K562 (cell line): ENCODE measurements at regions not wholly inside any gene's neighbourhood (a gene's known extent, or its start where the extent isn't known, plus 50 kb on each side); places are given as distances from the start of the nearest gene placed in this dataset.

Experiments
- ATAC-seq: fragments of 200-7000 bp; cut with Tn5 transposase; 3 replicates; pipeline ENCODE4 v1.9.1; 2020; ENCODE audit warnings: moderate library complexity
- BruUV-seq: library from RNA; stranded (reverse); fragments of 400-500 nt; replicated peaks from 2 replicates; lab custom pipeline; 2021; lab: Mats Ljungman, UMichigan
- CTCF ChIA-PET: fragments of 300-600 bp; formaldehyde crosslinking; extraction: SDS; loops from one replicate; lab custom pipeline; 2021; ENCODE audit warnings: low intra/inter-chr PET ratio; lab: Yijun Ruan, JAX
- POLR2A ChIA-PET: fragments of 300-600, 350-650 bp; sonication (Branson Sonifier 250); formaldehyde crosslinking; extraction: SDS; loops from one replicate; lab custom pipeline; 2021; ENCODE audit warnings: antibody characterized with exemption, inconsistent platforms; lab: Yijun Ruan, JAX
- DNase-seq, 4 experiments: peaks; one replicate each; pipeline versions ENCODE4 v3.0.0 to v3.0.0-alpha.2; 2011 to 2018; ENCODE audit warnings: low spot score in 3 of 4, mixed read lengths in 3 of 4; ENCODE audit errors: extremely low read depth in 1 of 4
- FAIRE-seq: peaks from 2 replicates; lab custom pipeline; 2011; peaks lifted over from hg19 to GRCh38; lab: Jason Lieb, UNC
- H2AFZ ChIP-seq: 2 replicates; pipeline ENCODE4 v1.6.0; 2011; ENCODE audit warnings: low read depth, low read length, control low read depth, inconsistent platforms
- H3K27ac ChIP-seq: fragments of 200-600 bp; 3 replicates; pipeline ENCODE4 v1.8.0; 2011; ENCODE audit warnings: low read depth, mild to moderate bottlenecking, control low read depth, inconsistent platforms, low read length, moderate library complexity, mixed read lengths; ENCODE audit errors: extremely low read depth
- H3K27me3 ChIP-seq, 2 experiments: fragments of 300-600 bp in 1 of 2; 2 replicates in 1 of 2; 3 replicates in 1 of 2; pipeline versions ENCODE4 v1.6.0 to v1.8.0; 2011; ENCODE audit warnings: inconsistent platforms in 2 of 2, low read length in 2 of 2, mild to moderate bottlenecking in 1 of 2, mixed read lengths in 1 of 2, moderate library complexity in 1 of 2; ENCODE audit not compliant: control insufficient read depth in 2 of 2, insufficient read depth in 2 of 2
- H3K36me3 ChIP-seq: fragments of 300-600 bp; 3 replicates; pipeline ENCODE4 v1.8.0; 2011; ENCODE audit warnings: mild to moderate bottlenecking, low read length, inconsistent platforms; ENCODE audit not compliant: control insufficient read depth, insufficient read depth
- H3K4me1 ChIP-seq, 2 experiments: fragments of 200-600 bp in 1 of 2; replicated peaks in 1 of 2; 2 replicates in 1 of 2; 3 replicates in 1 of 2; pipeline versions ENCODE4 v1.5.1 to v1.8.0; 2011; ENCODE audit warnings: inconsistent platforms in 2 of 2, low read length in 2 of 2, mild to moderate bottlenecking in 1 of 2, mixed read lengths in 1 of 2, moderate library complexity in 1 of 2; ENCODE audit not compliant: control insufficient read depth in 2 of 2, insufficient read depth in 2 of 2
- H3K4me2 ChIP-seq: 2 replicates; pipeline ENCODE4 v1.6.1; 2011; ENCODE audit warnings: low read length, control low read depth, inconsistent platforms, mixed read lengths; ENCODE audit not compliant: insufficient read depth
- H3K4me3 ChIP-seq: fragments of 200-600 bp; sonication (generic), shearing (Covaris generic); 2 replicates; pipeline ENCODE4 v1.5.1; 2016; ENCODE audit warnings: control low read depth, inconsistent platforms
- H3K79me2 ChIP-seq: fragments of 200-600 bp; 3 replicates; pipeline ENCODE4 v1.8.0; 2011; ENCODE audit warnings: low read length, inconsistent platforms; ENCODE audit not compliant: control insufficient read depth, insufficient read depth
- H3K9ac ChIP-seq, 2 experiments: 2 replicates each; pipeline versions ENCODE4 v1.6.0 to v1.6.1; 2011; ENCODE audit warnings: low read depth in 2 of 2, low read length in 2 of 2, control low read depth in 1 of 2, inconsistent platforms in 1 of 2, mild to moderate bottlenecking in 1 of 2, mixed read lengths in 1 of 2; ENCODE audit not compliant: insufficient read depth in 1 of 2
- H3K9me1 ChIP-seq: one replicate; pipeline ENCODE4 v1.6.0; 2011; ENCODE audit warnings: inconsistent platforms, mild to moderate bottlenecking, low read length, moderate library complexity; ENCODE audit not compliant: control insufficient read depth, insufficient read depth
- H3K9me3 ChIP-seq: replicated peaks from 2 replicates; pipeline ENCODE4 v1.5.1; 2011; ENCODE audit warnings: low read depth, low read length, inconsistent platforms; ENCODE audit not compliant: control insufficient read depth, insufficient read depth
- H4K20me1 ChIP-seq: replicated peaks from 2 replicates; pipeline ENCODE4 v1.6.1; 2011; ENCODE audit warnings: low read length, inconsistent platforms, mixed read lengths; ENCODE audit not compliant: control insufficient read depth, insufficient read depth
- C11orf30 ChIP-seq: fragments of 450-650 bp; IDR thresholded peaks from 2 replicates; pipeline ENCODE4 v1.6.1; 2016; ENCODE audit warnings: low read depth, mild to moderate bottlenecking
- CTBP1 ChIP-seq: fragments of 450-650 bp; IDR thresholded peaks from 2 replicates; pipeline ENCODE4 v1.6.1; 2016; ENCODE audit warnings: borderline replicate concordance
- ESRRA ChIP-seq: fragments of 450-650 bp; IDR thresholded peaks from 2 replicates; pipeline ENCODE4 v1.6.1; 2014; ENCODE audit warnings: low read depth, mild to moderate bottlenecking, moderate library complexity, borderline replicate concordance
- HCFC1 ChIP-seq: IDR thresholded peaks from 2 replicates; pipeline ENCODE4 v1.6.1; 2012; ENCODE audit warnings: low read depth, low read length, improper control_type of control experiment
- HMG20A ChIP-seq: fragments of 450-650 bp; formaldehyde crosslinking; conservative IDR thresholded peaks from 2 replicates; pipeline ENCODE4 v1.4.0; 2020; ENCODE audit warnings: mild to moderate bottlenecking, mixed read lengths
- KLF6 ChIP-seq: fragments of 250-450 bp; sonication (Bioruptor Pico); IDR thresholded peaks from 2 replicates; pipeline ENCODE4 v1.4.0; 2020; ENCODE audit warnings: mild to moderate bottlenecking, moderate library complexity, borderline replicate concordance
- LEF1 ChIP-seq: fragments of 450-650 bp; IDR thresholded peaks from 2 replicates; pipeline ENCODE4 v1.6.1; 2016; ENCODE audit warnings: mild to moderate bottlenecking
- NFYB ChIP-seq: IDR thresholded peaks from 2 replicates; pipeline ENCODE4 v1.6.1; 2011; ENCODE audit warnings: mild to moderate bottlenecking, moderate library complexity; ENCODE audit not compliant: insufficient read length; ENCODE audit errors: extremely low read depth
- POLR2A ChIP-seq: fragments of 450-650 bp; conservative IDR thresholded peaks from 2 replicates; pipeline ENCODE4 v1.6.1; 2016
- PRMT5 ChIP-seq: sonication (generic); formaldehyde crosslinking; IDR thresholded peaks from 2 replicates; pipeline ENCODE4 v1.5.0; 2020; ENCODE audit warnings: missing genetic modification reagents
- SNRNP70 ChIP-seq: fragments of 200-400 bp; formaldehyde crosslinking; optimal IDR thresholded peaks from 2 replicates; pipeline ENCODE3; 2017; ENCODE audit warnings: low read depth, low read length
- SPI1 ChIP-seq: IDR thresholded peaks from 2 replicates; pipeline ENCODE4 v1.6.1; 2011; ENCODE audit warnings: low read depth, low read length, control low read depth, borderline replicate concordance
- SUPT5H ChIP-seq: fragments of 450-650 bp; IDR thresholded peaks from 2 replicates; pipeline ENCODE4 v1.6.1; 2016
- WGBS: fragments of 100-300 bp; shearing (Covaris generic); methylation state at CpG from one replicate; pipeline ENCODE4 v1.1.6; 2016; ENCODE audit warnings: low coverage, mixed read lengths; ENCODE audit not compliant: insufficient coverage; ENCODE audit errors: missing lambda C conversion rate; 5-methylcytosine and 5-hydroxymethylcytosine counted together
- in situ Hi-C: fragments of 300-500 bp; cut with MboI; formaldehyde crosslinking; loops from 4 replicates; pipeline ENCODE4 v1.15.0; 2018; ENCODE audit warnings: inconsistent platforms, mixed read lengths
- intact Hi-C: fragments of 100-400 bp; cut with micrococcal nuclease; formaldehyde crosslinking; loops from 2 replicates; pipeline ENCODE4 v1.14.2; 2022
- TF ChIP-seq, protein P1 (sequence below): fragments of 450-650 bp; IDR thresholded peaks from 2 replicates; pipeline ENCODE4 v1.6.1; 2017; ENCODE audit warnings: antibody characterized with exemption, mild to moderate bottlenecking
- TF ChIP-seq, protein P2 (sequence below): sonication (generic); formaldehyde crosslinking; IDR thresholded peaks from 2 replicates; pipeline ENCODE4 v1.8.1; 2023; ENCODE audit warnings: mild to moderate bottlenecking, missing genetic modification reagents
- TF ChIP-seq, protein P3 (sequence below): fragments of 250-450 bp; sonication (Bioruptor Pico); IDR thresholded peaks from 2 replicates; pipeline ENCODE4 v1.8.0; 2021; ENCODE audit warnings: mild to moderate bottlenecking, moderate library complexity

DNA sequence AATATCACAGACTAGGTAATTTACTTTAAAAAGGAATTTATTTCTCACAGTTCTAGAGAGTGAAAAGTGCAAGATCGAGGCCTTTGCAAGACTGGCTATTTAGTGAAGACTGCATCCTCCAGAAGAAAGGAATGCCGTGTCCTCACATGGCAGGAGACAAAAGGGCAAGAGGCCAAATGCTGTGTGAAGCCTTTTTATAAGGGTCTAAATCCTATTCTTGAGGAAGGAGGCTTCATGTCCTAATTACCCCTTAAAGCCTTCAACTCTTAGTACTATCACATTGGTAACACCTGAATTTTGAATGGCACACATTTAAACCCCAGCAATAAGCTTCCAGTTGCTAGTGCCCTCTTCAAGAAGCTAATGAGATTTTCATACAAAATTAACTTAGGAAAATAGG lies 1882.3 kb upstream of the PIK3C3 start (continued):
- TF ChIP-seq, protein P1, sequence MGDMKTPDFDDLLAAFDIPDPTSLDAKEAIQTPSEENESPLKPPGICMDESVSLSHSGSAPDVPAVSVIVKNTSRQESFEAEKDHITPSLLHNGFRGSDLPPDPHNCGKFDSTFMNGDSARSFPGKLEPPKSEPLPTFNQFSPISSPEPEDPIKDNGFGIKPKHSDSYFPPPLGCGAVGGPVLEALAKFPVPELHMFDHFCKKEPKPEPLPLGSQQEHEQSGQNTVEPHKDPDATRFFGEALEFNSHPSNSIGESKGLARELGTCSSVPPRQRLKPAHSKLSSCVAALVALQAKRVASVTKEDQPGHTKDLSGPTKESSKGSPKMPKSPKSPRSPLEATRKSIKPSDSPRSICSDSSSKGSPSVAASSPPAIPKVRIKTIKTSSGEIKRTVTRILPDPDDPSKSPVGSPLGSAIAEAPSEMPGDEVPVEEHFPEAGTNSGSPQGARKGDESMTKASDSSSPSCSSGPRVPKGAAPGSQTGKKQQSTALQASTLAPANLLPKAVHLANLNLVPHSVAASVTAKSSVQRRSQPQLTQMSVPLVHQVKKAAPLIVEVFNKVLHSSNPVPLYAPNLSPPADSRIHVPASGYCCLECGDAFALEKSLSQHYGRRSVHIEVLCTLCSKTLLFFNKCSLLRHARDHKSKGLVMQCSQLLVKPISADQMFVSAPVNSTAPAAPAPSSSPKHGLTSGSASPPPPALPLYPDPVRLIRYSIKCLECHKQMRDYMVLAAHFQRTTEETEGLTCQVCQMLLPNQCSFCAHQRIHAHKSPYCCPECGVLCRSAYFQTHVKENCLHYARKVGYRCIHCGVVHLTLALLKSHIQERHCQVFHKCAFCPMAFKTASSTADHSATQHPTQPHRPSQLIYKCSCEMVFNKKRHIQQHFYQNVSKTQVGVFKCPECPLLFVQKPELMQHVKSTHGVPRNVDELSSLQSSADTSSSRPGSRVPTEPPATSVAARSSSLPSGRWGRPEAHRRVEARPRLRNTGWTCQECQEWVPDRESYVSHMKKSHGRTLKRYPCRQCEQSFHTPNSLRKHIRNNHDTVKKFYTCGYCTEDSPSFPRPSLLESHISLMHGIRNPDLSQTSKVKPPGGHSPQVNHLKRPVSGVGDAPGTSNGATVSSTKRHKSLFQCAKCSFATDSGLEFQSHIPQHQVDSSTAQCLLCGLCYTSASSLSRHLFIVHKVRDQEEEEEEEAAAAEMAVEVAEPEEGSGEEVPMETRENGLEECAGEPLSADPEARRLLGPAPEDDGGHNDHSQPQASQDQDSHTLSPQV = no peak
- TF ChIP-seq C11orf30 (no peak), ESRRA (no peak), SPI1 (no peak), CTBP1 (no peak)

DNA sequence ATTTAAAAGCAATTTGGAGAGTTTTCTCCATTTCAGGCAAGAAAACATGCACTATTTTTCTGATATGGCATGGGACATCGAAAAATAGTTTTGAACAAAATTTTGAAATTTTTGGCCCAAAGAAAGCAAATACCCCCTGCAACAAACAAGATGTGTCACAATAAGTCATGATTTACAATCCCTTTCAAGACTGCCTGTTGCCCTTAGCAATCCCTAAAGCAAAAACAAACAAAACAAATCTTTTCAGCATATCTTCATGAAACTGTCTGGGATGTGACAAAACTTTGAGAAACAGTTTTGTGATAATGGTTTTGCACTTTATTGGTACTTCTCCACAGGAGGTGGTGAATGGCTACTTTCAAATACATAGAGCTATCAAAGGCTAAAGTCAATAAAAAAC lies 1888.7 kb upstream of the PIK3C3 start:
- no peak overlapping the region for H3K9ac ChIP-seq
- H3K36me3 ChIP-seq = no peaks in the 10 kb centered on the region
- no peaks in the 10 kb centered on the region for H3K9me1 ChIP-seq
- FAIRE-seq = no peak
- intact Hi-C loops (no loop called here), in situ Hi-C loops (no loop called here)
- no peaks in the 10 kb centered on the region for H3K79me2 ChIP-seq
- no peak for DNase-seq
- H2AFZ ChIP-seq = no peak overlapping the region
- H3K4me3 ChIP-seq = no peak overlapping the region
- H3K4me1 ChIP-seq = no peaks in the 10 kb centered on the region
- no peaks in the 10 kb centered on the region; the same call in 1 of the 2 replicates for H3K9me3 ChIP-seq
- no peaks in the 10 kb centered on the region for H4K20me1 ChIP-seq
- 0% methylated on average over 1 of the region's 1 CpG for WGBS
- H3K27ac ChIP-seq = no peak overlapping the region
- no peaks in the 10 kb centered on the region for H3K27me3 ChIP-seq
- CTCF ChIA-PET = no interaction called here
- no peak overlapping the region for H3K4me2 ChIP-seq
- ATAC-seq = no peak
- POLR2A ChIA-PET = no interaction called here
- no TSS peak for BruUV-seq
- TF ChIP-seq LEF1 (no peak), HMG20A (CRISPR knock-in tag) (no peak), POLR2A (no peak), SUPT5H (no peak), HCFC1 (no peak), KLF6 (CRISPR knock-in tag) (no peak), NFYB (no peak), PRMT5 (CRISPR knock-in tag) (no peak), SNRNP70 (no peak)
- TF ChIP-seq, protein P2, sequence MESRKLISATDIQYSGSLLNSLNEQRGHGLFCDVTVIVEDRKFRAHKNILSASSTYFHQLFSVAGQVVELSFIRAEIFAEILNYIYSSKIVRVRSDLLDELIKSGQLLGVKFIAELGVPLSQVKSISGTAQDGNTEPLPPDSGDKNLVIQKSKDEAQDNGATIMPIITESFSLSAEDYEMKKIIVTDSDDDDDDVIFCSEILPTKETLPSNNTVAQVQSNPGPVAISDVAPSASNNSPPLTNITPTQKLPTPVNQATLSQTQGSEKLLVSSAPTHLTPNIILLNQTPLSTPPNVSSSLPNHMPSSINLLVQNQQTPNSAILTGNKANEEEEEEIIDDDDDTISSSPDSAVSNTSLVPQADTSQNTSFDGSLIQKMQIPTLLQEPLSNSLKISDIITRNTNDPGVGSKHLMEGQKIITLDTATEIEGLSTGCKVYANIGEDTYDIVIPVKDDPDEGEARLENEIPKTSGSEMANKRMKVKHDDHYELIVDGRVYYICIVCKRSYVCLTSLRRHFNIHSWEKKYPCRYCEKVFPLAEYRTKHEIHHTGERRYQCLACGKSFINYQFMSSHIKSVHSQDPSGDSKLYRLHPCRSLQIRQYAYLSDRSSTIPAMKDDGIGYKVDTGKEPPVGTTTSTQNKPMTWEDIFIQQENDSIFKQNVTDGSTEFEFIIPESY = no peak
- TF ChIP-seq, protein P3, sequence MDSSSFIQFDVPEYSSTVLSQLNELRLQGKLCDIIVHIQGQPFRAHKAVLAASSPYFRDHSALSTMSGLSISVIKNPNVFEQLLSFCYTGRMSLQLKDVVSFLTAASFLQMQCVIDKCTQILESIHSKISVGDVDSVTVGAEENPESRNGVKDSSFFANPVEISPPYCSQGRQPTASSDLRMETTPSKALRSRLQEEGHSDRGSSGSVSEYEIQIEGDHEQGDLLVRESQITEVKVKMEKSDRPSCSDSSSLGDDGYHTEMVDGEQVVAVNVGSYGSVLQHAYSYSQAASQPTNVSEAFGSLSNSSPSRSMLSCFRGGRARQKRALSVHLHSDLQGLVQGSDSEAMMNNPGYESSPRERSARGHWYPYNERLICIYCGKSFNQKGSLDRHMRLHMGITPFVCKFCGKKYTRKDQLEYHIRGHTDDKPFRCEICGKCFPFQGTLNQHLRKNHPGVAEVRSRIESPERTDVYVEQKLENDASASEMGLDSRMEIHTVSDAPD (CRISPR knock-in tag) = no peak
